Mucosa of descending colon (tissue), 3 donors: ENCODE measurements at regions not wholly inside any gene's neighbourhood (a gene's known extent, or its start where the extent isn't known, plus 50 kb on each side); places are given as distances from the start of the nearest gene placed in this dataset.
"Not testable (repeated sequence)": the region's sequence is repeated elsewhere in the genome, so short reads cannot be mapped to it uniquely, and the experiment has no call there.

Source experiments
- ATAC-seq: fragments of 200-7000 bp; cut with Tn5 transposase; one replicate; pipeline ENCODE4 v1.9.1; 2020; ENCODE audit warnings: mild to moderate bottlenecking, moderate library complexity
- DNase-seq, 3 donors: peaks; one replicate each; pipeline ENCODE4 v3.0.0-alpha.2; 2020
- H3K36me3 ChIP-seq: fragments of 200-600 bp; one replicate; pipeline ENCODE4 v1.8.0; 2021; ENCODE audit warnings: low read depth, mild to moderate bottlenecking
- H3K4me1 ChIP-seq: fragments of 200-600 bp; one replicate; pipeline ENCODE4 v1.8.0; 2021; ENCODE audit warnings: low read depth, mild to moderate bottlenecking
- H3K4me3 ChIP-seq: fragments of 200-600 bp; one replicate; pipeline ENCODE4 v1.8.0; 2021; ENCODE audit warnings: mild to moderate bottlenecking
- H3K9me3 ChIP-seq: fragments of 200-600 bp; one replicate; pipeline ENCODE4 v1.8.0; 2021; ENCODE audit warnings: mild to moderate bottlenecking
- CTCF ChIP-seq: fragments of 200-600 bp; IDR thresholded peaks from one replicate; pipeline ENCODE4 v1.8.0; 2022; ENCODE audit warnings: antibody characterized with exemption, mild to moderate bottlenecking
- intact Hi-C, 2 donors: fragments of 100-400 bp; cut with DNase I in 1 of 2; cut with micrococcal nuclease in 1 of 2; formaldehyde crosslinking; loops; one replicate each; pipeline versions ENCODE4 v1.11.0 to v1.11.1; 2022; cut with DNase I, micrococcal nuclease
- donor health status: DM: no; HTN: no; CAD: no; lungs with moderate emphysema.
- donor health status: DM: no; HTN: no; CAD: no.
- donor health status: DM: no; HTN: yes; CAD: no.

GRCh38 chr16:48075398-48075797 is 80.4 kb downstream of the ABCC12 start:
- TF ChIP-seq CTCF, result no peak
- Histone ChIP-seq H3K36me3 (no peaks in the 10 kb centered on the region), H3K9me3 (no peaks in the 10 kb centered on the region), H3K4me1 (no peaks in the 10 kb centered on the region), H3K4me3 (no peak overlapping the region)
- ATAC-seq (no peak), DNase-seq (no peak)
- intact Hi-C loops, result no loop called here

GRCh38 chr16:48067388-48067787 is 88.4 kb downstream of the ABCC12 start:
- no peak for ATAC-seq
- DNase-seq, result no peak
- Histone ChIP-seq H3K4me3 (no peak overlapping the region), H3K4me1 (no peaks in the 10 kb centered on the region), H3K36me3 (no peaks in the 10 kb centered on the region), H3K9me3 (no peaks in the 10 kb centered on the region)
- intact Hi-C loops, result no loop called here
- no peak for TF ChIP-seq CTCF

GRCh38 chr16:48064971-48065370 is 90.8 kb downstream of the ABCC12 start:
- DNase-seq, result no peak
- no peak for TF ChIP-seq CTCF
- no peak overlapping the region for H3K4me3 ChIP-seq
- ATAC-seq, result no peak
- no peaks in the 10 kb centered on the region for H3K36me3 ChIP-seq
- intact Hi-C loops, result no loop called here
- no peaks in the 10 kb centered on the region for H3K4me1 ChIP-seq
- no peaks in the 10 kb centered on the region for H3K9me3 ChIP-seq

- intact Hi-C loops, result no loop called here
Measured at GRCh38 chr16:48062681-48063080, 93.1 kb downstream of the ABCC12 start.

GRCh38 chr16:48059936-48060335 is 95.9 kb downstream of the ABCC12 start:
- intact Hi-C loops, result no loop called here

More at GRCh38 chr16:48062681-48063080, 93.1 kb downstream of the ABCC12 start:
- Histone ChIP-seq H3K36me3 (no peaks in the 10 kb centered on the region), H3K9me3 (no peaks in the 10 kb centered on the region), H3K4me1 (no peaks in the 10 kb centered on the region), H3K4me3 (no peak overlapping the region)
- TF ChIP-seq CTCF, result no peak
- DNase-seq, result no peak
- ATAC-seq, result no peak

GRCh38 chr16:48059190-48059589 is 96.6 kb downstream of the ABCC12 start:
- H3K4me3 ChIP-seq, H3K36me3 ChIP-seq, H3K9me3 ChIP-seq, H3K4me1 ChIP-seq, DNase-seq, intact Hi-C loops, ATAC-seq: not testable (repeated sequence)

More at GRCh38 chr16:48059936-48060335, 95.9 kb downstream of the ABCC12 start:
- peaks cover 1% of the 10 kb centered on the region for H3K4me1 ChIP-seq
- no peaks in the 10 kb centered on the region for H3K36me3 ChIP-seq
- ATAC-seq, result no peak
- no peak for TF ChIP-seq CTCF
- DNase-seq, result no peak
- H3K4me3 ChIP-seq, result no peak overlapping the region
- H3K9me3 ChIP-seq, result no peaks in the 10 kb centered on the region
